A549 (cell line): ENCODE measurements at regions not wholly inside any gene's neighbourhood (a gene's known extent, or its start where the extent isn't known, plus 50 kb on each side); places are given as distances from the start of the nearest gene placed in this dataset.

Experiments used
- ATAC-seq, 2 experiments: fragments of 200-7000 bp in 1 of 2; fragments of >200 bp in 1 of 2; cut with Nextera tagmentation in 1 of 2; cut with Tn5 transposase in 1 of 2; 3 replicates each; pipeline versions ENCODE4 v1.8.0 to v1.9.1; 2018 to 2020; ENCODE audit warnings: mild to moderate bottlenecking in 1 of 2, moderate library complexity in 1 of 2
- CTCF ChIA-PET: fragments of 300-600 bp; sonication (Branson Sonifier 250); formaldehyde crosslinking; extraction: SDS; loops from one replicate; lab custom pipeline; 2021; ENCODE audit warnings: antibody characterized with exemption, inconsistent platforms; lab: Yijun Ruan, JAX
- POLR2A ChIA-PET: fragments of 350-600 bp; formaldehyde crosslinking; extraction: SDS; loops from one replicate; lab custom pipeline; 2021; ENCODE audit warnings: antibody characterized with exemption, inconsistent platforms; lab: Yijun Ruan, JAX
- DNase-seq, 2 experiments: peaks; one replicate each; pipeline versions ENCODE4 v3.0.0 to v3.0.0-alpha.2; 2011 to 2016; ENCODE audit warnings: low read depth in 1 of 2, low spot score in 1 of 2
- FAIRE-seq: peaks from 2 replicates; lab custom pipeline; 2011; peaks lifted over from hg19 to GRCh38; lab: Jason Lieb, UNC
- H3K27ac ChIP-seq, 2 experiments: fragments of >200 bp; sonication (Bioruptor Twin); formaldehyde crosslinking; 3 replicates each; pipeline ENCODE4 v1.5.1; 2016 to 2017
- H3K4me1 ChIP-seq: fragments of >200 bp; sonication (Bioruptor Twin); formaldehyde crosslinking; 3 replicates; pipeline ENCODE4 v1.6.1; 2016
- H3K4me2 ChIP-seq: fragments of >200 bp; sonication (Bioruptor Twin); formaldehyde crosslinking; 3 replicates; pipeline ENCODE4 v1.6.1; 2016
- H3K4me3 ChIP-seq: fragments of >200 bp; sonication (Bioruptor Twin); formaldehyde crosslinking; 3 replicates; pipeline ENCODE4 v1.5.1; 2016
- H3K9me3 ChIP-seq: fragments of >200 bp; sonication (Bioruptor Twin); formaldehyde crosslinking; 3 replicates; pipeline ENCODE4 v1.6.1; 2016
- ATOH8 ChIP-seq: fragments of 250-450 bp; sonication (Bioruptor Pico); IDR thresholded peaks from 2 replicates; pipeline ENCODE4 v1.5.0; 2020; ENCODE audit warnings: low read depth, mild to moderate bottlenecking, moderate library complexity
- BHLHE40 ChIP-seq: IDR thresholded peaks from 2 replicates; pipeline ENCODE4 v1.6.1; 2012; ENCODE audit warnings: low read depth, low read length, inconsistent platforms
- CBX2 ChIP-seq: fragments of 200-600 bp; sonication (generic); IDR thresholded peaks from 2 replicates; pipeline ENCODE4 v1.6.1; 2016; ENCODE audit warnings: low read depth, mild to moderate bottlenecking, borderline replicate concordance
- CEBPB ChIP-seq, 2 experiments: fragments of >200 bp in 1 of 2; sonication (Bioruptor Twin) in 1 of 2; formaldehyde crosslinking in 1 of 2; IDR thresholded peaks; 2 replicates each; pipeline ENCODE4 v1.6.1; 2012 to 2016
- ELK1 ChIP-seq: fragments of 150-350 bp; IDR thresholded peaks from 2 replicates; pipeline ENCODE4 v1.6.1; 2014; ENCODE audit warnings: low read depth, mild to moderate bottlenecking, low read length
- EP300 ChIP-seq, 2 experiments: fragments of >200 bp; sonication (Bioruptor Twin); formaldehyde crosslinking; IDR thresholded peaks; 2 replicates in 1 of 2; 3 replicates in 1 of 2; pipeline ENCODE4 v1.6.1; 2016 to 2017
- ESRRA ChIP-seq: fragments of 150-350 bp; IDR thresholded peaks from 2 replicates; pipeline ENCODE4 v1.6.1; 2014; ENCODE audit warnings: mild to moderate bottlenecking, low read length, borderline replicate concordance
- FOSB ChIP-seq: fragments of 250-450 bp; sonication (Bioruptor Pico); IDR thresholded peaks from 2 replicates; pipeline ENCODE4 v1.5.0; 2020; ENCODE audit warnings: mild to moderate bottlenecking, moderate library complexity
- FOSL2 ChIP-seq, 2 experiments: fragments of 450-650 bp in 1 of 2; fragments of >200 bp in 1 of 2; sonication (Bioruptor Twin) in 1 of 2; formaldehyde crosslinking; IDR thresholded peaks; 2 replicates each; pipeline versions ENCODE4 v1.5.0 to v1.6.1; 2016 to 2020; ENCODE audit warnings: mild to moderate bottlenecking in 1 of 2, moderate library complexity in 1 of 2
- GATA3 ChIP-seq: IDR thresholded peaks from 2 replicates; pipeline ENCODE4 v1.6.1; 2012; ENCODE audit warnings: borderline replicate concordance
- HDAC2 ChIP-seq: fragments of 200-600 bp; sonication (generic); IDR thresholded peaks from 2 replicates; pipeline ENCODE4 v1.6.1; 2016
- HES2 ChIP-seq: fragments of >200 bp; sonication (Bioruptor Twin); formaldehyde crosslinking; IDR thresholded peaks from 2 replicates; pipeline ENCODE4 v1.6.1; 2016
- HOXB13 ChIP-seq: fragments of 250-450 bp; sonication (Bioruptor Pico); IDR thresholded peaks from 2 replicates; pipeline ENCODE4 v1.5.0; 2020; ENCODE audit warnings: low read depth, mild to moderate bottlenecking, moderate library complexity
- JUNB ChIP-seq: fragments of >200 bp; sonication (Bioruptor Twin); formaldehyde crosslinking; IDR thresholded peaks from 2 replicates; pipeline ENCODE4 v1.6.1; 2016
- KDM5A ChIP-seq: fragments of 200-600 bp; sonication (generic); IDR thresholded peaks from 2 replicates; pipeline ENCODE4 v1.6.1; 2016; ENCODE audit warnings: antibody characterized with exemption, mild to moderate bottlenecking
- MAZ ChIP-seq: fragments of 150-350 bp; IDR thresholded peaks from 2 replicates; pipeline ENCODE4 v1.6.1; 2014; ENCODE audit warnings: antibody characterized with exemption, low read depth, low read length, borderline replicate concordance
- NPAS2 ChIP-seq: fragments of 250-450 bp; sonication (Bioruptor Pico); IDR thresholded peaks from 2 replicates; pipeline ENCODE4 v1.8.0; 2022; ENCODE audit warnings: mild to moderate bottlenecking, moderate library complexity, borderline replicate concordance
- NR3C1 ChIP-seq: fragments of >200 bp; sonication (Bioruptor Twin); formaldehyde crosslinking; IDR thresholded peaks from 3 replicates; pipeline ENCODE4 v1.6.1; 2017
- PBX3 ChIP-seq: IDR thresholded peaks from 2 replicates; pipeline ENCODE4 v1.6.1; 2012
- PHF8 ChIP-seq: fragments of 200-600 bp; sonication (generic); IDR thresholded peaks from 2 replicates; pipeline ENCODE4 v1.6.1; 2016; ENCODE audit warnings: low read depth, mild to moderate bottlenecking, antibody characterized with exemption, moderate library complexity, borderline replicate concordance
- POLR2AphosphoS2 ChIP-seq: conservative IDR thresholded peaks from 2 replicates; pipeline ENCODE4 v1.6.1; 2012; ENCODE audit warnings: low read length, improper control_type of control experiment, inconsistent platforms
- RAD21 ChIP-seq, 2 experiments: fragments of >200 bp in 1 of 2; sonication (Bioruptor Twin) in 1 of 2; formaldehyde crosslinking in 1 of 2; IDR thresholded peaks in 1 of 2; conservative IDR thresholded peaks in 1 of 2; 2 replicates in 1 of 2; 3 replicates in 1 of 2; pipeline ENCODE4 v1.6.1; 2012 to 2018; ENCODE audit warnings: inconsistent platforms in 1 of 2
- RARB ChIP-seq: fragments of 250-450 bp; sonication (Bioruptor Pico); IDR thresholded peaks from 2 replicates; pipeline ENCODE4 v1.8.0; 2021; ENCODE audit warnings: mild to moderate bottlenecking, moderate library complexity
- REST ChIP-seq: fragments of 200-600 bp; sonication (generic); IDR thresholded peaks from 2 replicates; pipeline ENCODE4 v1.6.1; 2016; ENCODE audit warnings: antibody characterized with exemption, mild to moderate bottlenecking, moderate library complexity
- RFX5 ChIP-seq: fragments of 450-650 bp; IDR thresholded peaks from 2 replicates; pipeline ENCODE4 v1.7.1; 2014; ENCODE audit warnings: antibody characterized with exemption, mild to moderate bottlenecking, moderate library complexity
- TFCP2L1 ChIP-seq: fragments of 250-450 bp; sonication (Bioruptor Pico); IDR thresholded peaks from 2 replicates; pipeline ENCODE4 v1.5.0; 2021; ENCODE audit warnings: mild to moderate bottlenecking
- ZNF302 ChIP-seq: fragments of 250-450 bp; sonication (Bioruptor Pico); IDR thresholded peaks from 2 replicates; pipeline ENCODE4 v1.9.0; 2021; ENCODE audit warnings: inconsistent platforms, mild to moderate bottlenecking, moderate library complexity
- ZSCAN20 ChIP-seq: fragments of 250-450 bp; sonication (Bioruptor Pico); IDR thresholded peaks from 2 replicates; pipeline ENCODE4 v1.8.0; 2022; ENCODE audit warnings: mild to moderate bottlenecking, moderate library complexity
- WGBS: methylation state at CpG from one replicate; pipeline ENCODE4 v1.1.6; 2017; ENCODE audit errors: missing lambda C conversion rate; 5-methylcytosine and 5-hydroxymethylcytosine counted together

GRCh38 chr7:68963552-68963951 is 634.7 kb upstream of the AUTS2 start:
- H3K9me3 ChIP-seq = peaks cover 3% of the 10 kb centered on the region; the same call in 1 of the 3 replicates
- CTCF ChIA-PET = interaction anchor here (0.9 to 1.4 kb wide), 2 partner anchors 9 to 84 kb away, joined by 3 read pairs; no protein-coding TSS in a partner anchor
- H3K27ac ChIP-seq = peak overlapping the region; percentile 51 to 80; a peak in 5 of 6 replicates
- peaks cover 13% of the 10 kb centered on the region for H3K4me1 ChIP-seq
- POLR2A ChIA-PET = no interaction called here
- TF ChIP-seq FOSL2 (IDR thresholded peaks at IDR 0.05) = peak; percentile 51; the same call in 1 of the 2 replicates
- peak; percentile 67 for TF ChIP-seq FOSL2 (CRISPR knock-in tag; IDR thresholded peaks at IDR 0.05)
- peak in 1 of 2 experiments; percentile 75; a peak in 1 of 4 replicates for TF ChIP-seq CEBPB (IDR thresholded peaks at IDR 0.05)
- no peak for TF ChIP-seq PHF8
- TF ChIP-seq GATA3 = peak; percentile 93
- no peak for TF ChIP-seq KDM5A
- TF ChIP-seq EP300 (IDR thresholded peaks at IDR 0.05) = peak in 1 of 2 experiments; percentile 69; a peak in 2 of 5 replicates
- 0 out of 2 replicates have a peak, but pooled peaks have one; percentile 27 for TF ChIP-seq RARB (CRISPR knock-in tag)
- peak; percentile 18 to 34; a peak in 3 of 5 replicates for TF ChIP-seq RAD21 (conservative IDR thresholded peaks at IDR 0.05 in 1 of 2, IDR thresholded peaks at IDR 0.05 in 1 of 2)
- no peak for TF ChIP-seq NPAS2
- TF ChIP-seq BHLHE40 = no peak
- no peak for TF ChIP-seq MAZ
- TF ChIP-seq JUNB = peak; percentile 60
- ATAC-seq = peak; percentile 77 to 94
- H3K4me2 ChIP-seq = peak overlapping the region; percentile 48
- WGBS = 10% methylated on average over 4 of the region's 4 CpGs
- no peak for FAIRE-seq
- no peak overlapping the region for H3K4me3 ChIP-seq
- DNase-seq = peak in 1 of 2 experiments; percentile 71

- Histone ChIP-seq H3K4me1 (peaks cover 13% of the 10 kb centered on the region), H3K27ac (peak overlapping the region; percentile 51 to 80; a peak in 5 of 6 replicates), H3K4me2 (peak overlapping the region; percentile 48), H3K9me3 (peaks cover 3% of the 10 kb centered on the region; the same call in 1 of the 3 replicates)
- POLR2A ChIA-PET = no interaction called here
- no peak for TF ChIP-seq TFCP2L1
- TF ChIP-seq, all 56 proteins: peak for 0
- DNase-seq = no peak
- ATAC-seq = peak; percentile 47 to 55; a peak in 2 of 6 replicates
- no peak for FAIRE-seq
- CTCF ChIA-PET = interaction anchor here (0.9 to 1.4 kb wide), 2 partner anchors 9 to 83 kb away, joined by 3 read pairs; no protein-coding TSS in a partner anchor
- H3K4me3 ChIP-seq = no peak overlapping the region
Observed at GRCh38 chr7:68964060-68964459, 634.2 kb upstream of the AUTS2 start.

GRCh38 chr7:68965351-68965750 is 632.9 kb upstream of the AUTS2 start:
- peak overlapping the region in 1 of 2 experiments; percentile 80; a peak in 3 of 6 replicates for H3K27ac ChIP-seq
- FAIRE-seq (no peak), ATAC-seq (no peak), DNase-seq (no peak)
- peaks cover 3% of the 10 kb centered on the region; the same call in 1 of the 3 replicates for H3K9me3 ChIP-seq
- ChIA-PET POLR2A (no interaction called here), CTCF (no interaction called here)
- TF ChIP-seq ELK1 (no peak), HDAC2 (no peak), ZNF302 (no peak), JUNB (no peak), CEBPB (IDR thresholded peaks at IDR 0.05) (no peak), ATOH8 (CRISPR knock-in tag) (no peak), FOSB (CRISPR knock-in tag) (no peak), HES2 (no peak), NR3C1 (no peak), CBX2 (no peak), POLR2AphosphoS2 (no peak), HOXB13 (CRISPR knock-in tag) (no peak), MAZ (no peak), RAD21 (conservative IDR thresholded peaks at IDR 0.05 in 1 of 2, IDR thresholded peaks at IDR 0.05 in 1 of 2) (no peak), PBX3 (no peak), REST (no peak), RARB (CRISPR knock-in tag) (no peak), RFX5 (no peak), ZSCAN20 (CRISPR knock-in tag) (no peak), ESRRA (no peak)
- WGBS = 78% methylated on average over 3 of the region's 3 CpGs
- no peak overlapping the region for H3K4me3 ChIP-seq
- H3K4me2 ChIP-seq = no peak overlapping the region
- peaks cover 13% of the 10 kb centered on the region for H3K4me1 ChIP-seq
